Ecto neural progenitor cell (in vitro differentiated cells): ENCODE measurements at regions not wholly inside any gene's neighbourhood (a gene's known extent, or its start where the extent isn't known, plus 50 kb on each side); places are given as distances from the start of the nearest gene placed in this dataset.

Experiments used
- DNase-seq: peaks from one replicate; pipeline ENCODE4 v3.0.0-alpha.2; 2018; ENCODE audit warnings: low spot score

GRCh38 chr21:35372201-35372600 is 323.1 kb upstream of the RUNX1 start:
- DNase-seq, result no peak

GRCh38 chr21:35370671-35371070 is 321.6 kb upstream of the RUNX1 start:
- no peak for DNase-seq

- no peak for DNase-seq
Observed at GRCh38 chr21:35370071-35370470, 321.0 kb upstream of the RUNX1 start.

GRCh38 chr21:35368326-35368725 is 319.2 kb upstream of the RUNX1 start:
- no peak for DNase-seq

- no peak for DNase-seq
Observed at GRCh38 chr21:35367553-35367952, 318.5 kb upstream of the RUNX1 start.

- no peak for DNase-seq
Observed at GRCh38 chr21:35366394-35367080, 317.4 kb upstream of the RUNX1 start.

- DNase-seq, result no peak
Observed at GRCh38 chr21:35363458-35363857, 314.4 kb upstream of the RUNX1 start.

GRCh38 chr21:35361988-35362387 is 312.9 kb upstream of the RUNX1 start:
- DNase-seq, result no peak

- no peak for DNase-seq
Observed at GRCh38 chr21:35360870-35361570, 311.9 kb upstream of the RUNX1 start.

- no peak for DNase-seq
Observed at GRCh38 chr21:35359076-35359475, 310.0 kb upstream of the RUNX1 start.

- no peak for DNase-seq
Observed at GRCh38 chr21:35358008-35358407, 308.9 kb upstream of the RUNX1 start.

GRCh38 chr21:35357041-35357780 is 308.1 kb upstream of the RUNX1 start:
- DNase-seq, result no peak

GRCh38 chr21:35354078-35354477 is 305.0 kb upstream of the RUNX1 start:
- DNase-seq, result no peak

GRCh38 chr21:35352793-35353192 is 303.7 kb upstream of the RUNX1 start:
- DNase-seq, result no peak

GRCh38 chr21:35352066-35352770 is 303.1 kb upstream of the RUNX1 start:
- DNase-seq, result no peak

GRCh38 chr21:35351434-35351833 is 302.3 kb upstream of the RUNX1 start:
- no peak for DNase-seq

- DNase-seq, result no peak
Observed at GRCh38 chr21:35350965-35351364, 301.9 kb upstream of the RUNX1 start.

- no peak for DNase-seq
Observed at GRCh38 chr21:35349376-35350080, 300.4 kb upstream of the RUNX1 start.

GRCh38 chr21:35348686-35349085 is 299.6 kb upstream of the RUNX1 start:
- DNase-seq, result no peak

- no peak for DNase-seq
Observed at GRCh38 chr21:35346697-35347096, 297.6 kb upstream of the RUNX1 start.

- DNase-seq, result no peak
Observed at GRCh38 chr21:35345954-35346353, 296.9 kb upstream of the RUNX1 start.

GRCh38 chr21:35344582-35344981 is 295.5 kb upstream of the RUNX1 start:
- DNase-seq, result no peak
